Endothelial cell of umbilical vein (primary cell): ENCODE measurements at regions not wholly inside any gene's neighbourhood (a gene's known extent, or its start where the extent isn't known, plus 50 kb on each side); places are given as distances from the start of the nearest gene placed in this dataset.
"Not testable (repeated sequence)": the region's sequence is repeated elsewhere in the genome, so short reads cannot be mapped to it uniquely, and the experiment has no call there.

ENCODE experiments used
- BruUV-seq: library from RNA; stranded (reverse); fragments of 400-500 nt; replicated peaks from 2 replicates; lab custom pipeline; 2021; lab: Mats Ljungman, UMichigan
- CTCF ChIA-PET: fragments of 300-600, 350-600 bp; sonication (Branson Sonifier 250); formaldehyde crosslinking; loops from one replicate; lab custom pipeline; 2021; ENCODE audit warnings: antibody characterized with exemption, inconsistent platforms; lab: Charles Lee
- POLR2A ChIA-PET: fragments of 300-600, 350-600 bp; sonication (Branson Sonifier 250); formaldehyde crosslinking; loops from one replicate; lab custom pipeline; 2021; ENCODE audit warnings: antibody characterized with exemption, inconsistent platforms; lab: Charles Lee
- DNase-seq: peaks from one replicate; pipeline ENCODE4 v3.0.0-alpha.2; 2011; ENCODE audit warnings: low read depth, low spot score
- FAIRE-seq: peaks from 2 replicates; lab custom pipeline; 2011; peaks lifted over from hg19 to GRCh38; lab: Jason Lieb, UNC
- H2AFZ ChIP-seq: 2 replicates; pipeline ENCODE4 v1.6.0; 2012; ENCODE audit warnings: low read depth, low read length, control low read depth, inconsistent platforms
- H3K27ac ChIP-seq: 2 replicates; pipeline ENCODE4 v1.5.1; 2011; ENCODE audit warnings: low read depth, mild to moderate bottlenecking, control low read depth, low read length, moderate library complexity; ENCODE audit not compliant: insufficient read depth
- H3K27me3 ChIP-seq, 2 experiments: 2 replicates each; pipeline versions ENCODE4 v1.6.0 to v1.6.1; 2011; ENCODE audit warnings: low read length in 2 of 2, mixed read lengths in 1 of 2; ENCODE audit not compliant: control insufficient read depth in 2 of 2, insufficient read depth in 2 of 2
- H3K36me3 ChIP-seq, 2 experiments: 2 replicates in 1 of 2; 3 replicates in 1 of 2; pipeline ENCODE4 v1.5.1; 2011; ENCODE audit warnings: low read length in 2 of 2, mild to moderate bottlenecking in 1 of 2, moderate library complexity in 1 of 2; ENCODE audit not compliant: control insufficient read depth in 2 of 2, insufficient read depth in 2 of 2; ENCODE audit errors: extremely low read depth in 1 of 2
- H3K4me1 ChIP-seq: 3 replicates; pipeline ENCODE4 v1.5.1; 2011; ENCODE audit warnings: mild to moderate bottlenecking, low read length; ENCODE audit not compliant: control insufficient read depth, insufficient read depth; ENCODE audit errors: extremely low read depth
- H3K4me2 ChIP-seq: 2 replicates; pipeline ENCODE4 v1.6.1; 2011; ENCODE audit warnings: low read length, control low read depth, mixed read lengths; ENCODE audit not compliant: insufficient read depth
- H3K4me3 ChIP-seq, 3 experiments: fragments of 200-600 bp in 1 of 3; sonication (generic), shearing (Covaris generic) in 1 of 3; replicated peaks in 1 of 3; 2 replicates each; pipeline ENCODE4 v1.5.1; 2011 to 2016; ENCODE audit warnings: control low read depth in 3 of 3, low read length in 3 of 3, mild to moderate bottlenecking in 2 of 3, inconsistent platforms in 1 of 3, low read depth in 1 of 3, moderate library complexity in 1 of 3; ENCODE audit not compliant: insufficient read depth in 1 of 3
- H3K79me2 ChIP-seq: 2 replicates; pipeline ENCODE4 v1.6.0; 2012; ENCODE audit warnings: low read length, inconsistent platforms; ENCODE audit not compliant: control insufficient read depth, insufficient read depth
- H3K9ac ChIP-seq: replicated peaks from 2 replicates; pipeline ENCODE3; 2011; ENCODE audit warnings: low read length, control low read depth; ENCODE audit not compliant: insufficient read depth; ENCODE audit errors: extremely low read depth
- H3K9me1 ChIP-seq: replicated peaks from 3 replicates; pipeline ENCODE4 v1.6.0; 2011; ENCODE audit warnings: mild to moderate bottlenecking, low read length; ENCODE audit not compliant: control insufficient read depth, insufficient read depth; ENCODE audit errors: extremely low read depth
- H3K9me3 ChIP-seq: replicated peaks from 2 replicates; pipeline ENCODE4 v1.5.1; 2012; ENCODE audit warnings: low read length, inconsistent platforms; ENCODE audit not compliant: control insufficient read depth, insufficient read depth
- H4K20me1 ChIP-seq: replicated peaks from 2 replicates; pipeline ENCODE3; 2011; ENCODE audit warnings: mild to moderate bottlenecking, low read length; ENCODE audit not compliant: control insufficient read depth, insufficient read depth; ENCODE audit errors: extremely low read depth
- EZH2 ChIP-seq: IDR thresholded peaks from 2 replicates; pipeline ENCODE4 v1.6.1; 2012; ENCODE audit warnings: borderline replicate concordance, low read depth, mild to moderate bottlenecking, moderate library complexity, low read length, inconsistent platforms; ENCODE audit not compliant: severe bottlenecking
- FOS ChIP-seq: IDR thresholded peaks from 2 replicates; pipeline ENCODE4 v1.6.1; 2011; ENCODE audit warnings: mild to moderate bottlenecking, low read length, moderate library complexity, borderline replicate concordance; ENCODE audit not compliant: insufficient read depth
- GATA2 ChIP-seq: IDR thresholded peaks from 2 replicates; pipeline ENCODE4 v1.7.0; 2011; ENCODE audit warnings: low read depth, mild to moderate bottlenecking, moderate library complexity, mixed read lengths, low read length; ENCODE audit not compliant: insufficient read length, insufficient read depth
- JUN ChIP-seq: IDR thresholded peaks from 2 replicates; pipeline ENCODE4 v1.6.1; 2011; ENCODE audit warnings: borderline replicate concordance, low read depth; ENCODE audit not compliant: insufficient read length, insufficient read depth
- MYC ChIP-seq: IDR thresholded peaks from one replicate; pipeline ENCODE4 v1.6.1; 2011; ENCODE audit warnings: mild to moderate bottlenecking, low read depth, low read length
- POLR2A ChIP-seq: IDR thresholded peaks from 2 replicates; pipeline ENCODE4 v1.6.1; 2012; ENCODE audit warnings: low read depth, mild to moderate bottlenecking, control low read depth, low read length
- POLR2AphosphoS5 ChIP-seq: IDR thresholded peaks from 2 replicates; pipeline ENCODE4 v1.6.1; 2012; ENCODE audit warnings: low read depth, mild to moderate bottlenecking, control low read depth, low read length, moderate library complexity; ENCODE audit not compliant: insufficient read depth
- dilution Hi-C: fragments of 300-500 bp; cut with MboI; formaldehyde crosslinking; loops from one replicate; pipeline ENCODE4 v1.15.0; 2019; ENCODE audit warnings: low sequenced_read_pairs; ENCODE audit not compliant: extremely low pct_ligation_motif_present
- intact Hi-C: fragments of 100-400 bp; cut with micrococcal nuclease; formaldehyde crosslinking; loops from one replicate; pipeline ENCODE4 v1.10.0; 2022
- TF ChIP-seq, protein P1 (sequence below): IDR thresholded peaks from 2 replicates; pipeline ENCODE4 v1.6.1; 2011; ENCODE audit not compliant: insufficient read depth, insufficient read length
- TF ChIP-seq, protein P2 (sequence below), 2 donors: IDR thresholded peaks; 1 replicate in 1 of 2; 2 replicates in 1 of 2; pipeline ENCODE4 v1.5.1; 2011; ENCODE audit warnings: low read length in 2 of 2, mild to moderate bottlenecking in 2 of 2, moderate library complexity in 2 of 2, control low read depth in 1 of 2, inconsistent platforms in 1 of 2, low read depth in 1 of 2; ENCODE audit not compliant: insufficient read depth in 1 of 2; ENCODE audit errors: extremely low read depth in 1 of 2

DNA sequence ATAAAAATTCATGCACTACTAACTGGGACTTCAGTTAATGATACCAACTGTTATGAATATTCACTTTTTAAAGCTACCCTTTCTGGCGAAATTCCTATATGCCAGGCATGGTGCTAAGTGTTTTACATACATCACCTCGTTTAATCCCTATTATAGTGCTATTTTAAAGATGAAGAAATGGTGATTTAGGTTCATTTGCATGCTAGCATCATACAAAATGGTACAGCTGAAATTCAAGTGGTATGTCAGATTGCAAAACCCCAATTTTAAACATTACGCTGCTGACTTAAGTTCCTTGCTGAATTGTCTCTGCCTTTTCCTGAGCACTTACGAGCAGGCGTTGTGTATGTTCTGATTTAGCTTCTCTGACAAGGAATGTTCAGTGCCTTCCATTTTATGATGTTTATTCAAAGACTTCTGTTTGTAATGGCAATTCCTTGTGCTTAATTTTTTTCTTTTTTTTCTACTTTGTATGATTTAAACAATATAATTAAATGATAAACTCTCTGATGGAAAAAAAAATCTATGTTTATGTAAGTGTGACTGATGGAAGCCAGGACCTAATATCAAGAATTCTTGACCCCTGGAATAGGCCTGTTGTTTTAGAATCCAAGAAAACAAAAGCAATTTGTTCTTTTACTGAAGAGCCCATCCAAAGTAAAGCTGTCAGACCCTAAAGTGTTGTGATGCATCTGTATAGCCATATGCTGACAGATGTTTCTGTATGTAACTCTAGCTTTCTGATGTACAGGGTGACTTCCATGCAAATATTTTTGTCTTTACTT lies 148.1 kb downstream of the PCDH7 start:
- BruUV-seq, result no TSS peak
- Histone ChIP-seq H4K20me1 (no peaks in the 10 kb centered on the region), H3K4me3 (no peak overlapping the region), H3K9ac (no peak overlapping the region), H2AFZ (no peak overlapping the region), H3K4me2 (no peak overlapping the region), H3K79me2 (no peaks in the 10 kb centered on the region), H3K36me3 (no peaks in the 10 kb centered on the region), H3K9me1 (no peaks in the 10 kb centered on the region), H3K4me1 (peaks cover 5% of the 10 kb centered on the region), H3K27me3 (no peaks in the 10 kb centered on the region), H3K27ac (no peak overlapping the region), H3K9me3 (no peaks in the 10 kb centered on the region)
- FAIRE-seq (no peak), DNase-seq (no peak)
- intact Hi-C loops, result no loop called here
- dilution Hi-C loops, result no loop called here
- TF ChIP-seq FOS (no peak), JUN (no peak), POLR2A (no peak), POLR2AphosphoS5 (no peak), MYC (no peak), EZH2 (no peak), GATA2 (no peak)
- TF ChIP-seq, protein P1, sequence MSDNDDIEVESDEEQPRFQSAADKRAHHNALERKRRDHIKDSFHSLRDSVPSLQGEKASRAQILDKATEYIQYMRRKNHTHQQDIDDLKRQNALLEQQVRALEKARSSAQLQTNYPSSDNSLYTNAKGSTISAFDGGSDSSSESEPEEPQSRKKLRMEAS, result no peak
- TF ChIP-seq, protein P2, sequence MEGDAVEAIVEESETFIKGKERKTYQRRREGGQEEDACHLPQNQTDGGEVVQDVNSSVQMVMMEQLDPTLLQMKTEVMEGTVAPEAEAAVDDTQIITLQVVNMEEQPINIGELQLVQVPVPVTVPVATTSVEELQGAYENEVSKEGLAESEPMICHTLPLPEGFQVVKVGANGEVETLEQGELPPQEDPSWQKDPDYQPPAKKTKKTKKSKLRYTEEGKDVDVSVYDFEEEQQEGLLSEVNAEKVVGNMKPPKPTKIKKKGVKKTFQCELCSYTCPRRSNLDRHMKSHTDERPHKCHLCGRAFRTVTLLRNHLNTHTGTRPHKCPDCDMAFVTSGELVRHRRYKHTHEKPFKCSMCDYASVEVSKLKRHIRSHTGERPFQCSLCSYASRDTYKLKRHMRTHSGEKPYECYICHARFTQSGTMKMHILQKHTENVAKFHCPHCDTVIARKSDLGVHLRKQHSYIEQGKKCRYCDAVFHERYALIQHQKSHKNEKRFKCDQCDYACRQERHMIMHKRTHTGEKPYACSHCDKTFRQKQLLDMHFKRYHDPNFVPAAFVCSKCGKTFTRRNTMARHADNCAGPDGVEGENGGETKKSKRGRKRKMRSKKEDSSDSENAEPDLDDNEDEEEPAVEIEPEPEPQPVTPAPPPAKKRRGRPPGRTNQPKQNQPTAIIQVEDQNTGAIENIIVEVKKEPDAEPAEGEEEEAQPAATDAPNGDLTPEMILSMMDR (IDR thresholded peaks at IDR 0.05; ENCODE audit: extremely low read depth in 1 of 2, insufficient read depth in 1 of 2, low read depth in 1 of 2, low read length in 2 of 2), result no peak
- CTCF ChIA-PET, result interaction anchor here (0.7 to 1.6 kb wide), 4 partner anchors 9 to 54 kb away, joined by 3 to 4 read pairs (median 3); no protein-coding TSS in a partner anchor
- POLR2A ChIA-PET, result no interaction called here

DNA sequence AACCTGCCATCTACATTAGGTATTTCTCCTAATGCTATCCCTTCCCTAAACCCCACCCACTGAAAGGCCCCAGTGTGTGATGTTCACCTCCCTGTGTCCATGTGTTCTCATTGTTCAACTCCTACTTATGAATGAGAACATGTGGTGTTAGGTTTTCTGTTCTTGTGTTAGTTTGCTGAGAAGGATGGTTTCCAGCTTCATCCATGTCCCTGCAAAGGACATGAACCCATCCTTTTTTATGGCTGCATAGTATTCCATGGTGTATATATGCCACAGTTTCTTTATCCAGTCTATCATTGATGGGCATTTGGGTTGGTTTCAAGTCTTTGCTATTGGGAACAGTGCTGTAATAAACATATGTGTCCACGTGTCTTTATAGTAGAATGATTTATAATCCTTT lies 149.2 kb downstream of the PCDH7 start:
- H3K9me3 ChIP-seq, FAIRE-seq, H3K27ac ChIP-seq, H3K9me1 ChIP-seq, H3K4me3 ChIP-seq, dilution Hi-C loops, H3K9ac ChIP-seq, H3K36me3 ChIP-seq, DNase-seq, BruUV-seq, H3K79me2 ChIP-seq, H3K4me1 ChIP-seq, POLR2A ChIA-PET, H4K20me1 ChIP-seq, H3K4me2 ChIP-seq, intact Hi-C loops, H2AFZ ChIP-seq, CTCF ChIA-PET, H3K27me3 ChIP-seq: not testable (repeated sequence)
